ENCODE measurements at regions not wholly inside any gene's neighbourhood (a gene's known extent, or its start where the extent isn't known, plus 50 kb on each side); places are given as distances from the start of the nearest gene placed in this dataset.

DNA sequence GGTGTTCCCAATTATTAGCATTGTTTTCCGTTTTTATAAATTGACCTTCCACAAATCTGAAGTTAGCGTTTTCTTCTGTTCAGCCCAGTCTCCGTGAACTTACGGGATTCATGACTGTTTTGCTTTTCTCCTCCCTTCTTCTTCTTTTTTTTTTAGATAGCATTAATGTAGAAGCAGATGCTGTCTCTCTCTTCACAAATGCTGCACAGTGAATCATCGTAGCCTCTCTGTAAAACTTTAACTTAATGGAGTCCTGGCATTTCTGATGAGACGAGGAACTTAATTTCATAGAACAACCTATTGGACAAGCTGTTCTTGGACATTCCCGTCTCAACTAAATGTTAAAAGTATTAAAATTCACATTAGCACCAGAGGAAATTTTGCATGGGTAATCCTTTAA lies 138.0 kb upstream of the EEF1E1 start:
- H3K9me3 ChIP-seq (ENCODE audit: control insufficient read depth in 1 of 2, insufficient read depth in 1 of 2, low read length in 2 of 2) = no peaks in the 10 kb centered on the region
- Mint-ChIP-seq H3K36me3 (ENCODE audit: low read depth) (no peaks in the 10 kb centered on the region), H3K27ac (no peak overlapping the region), H3K4me1 (ENCODE audit: low read depth) (no peaks in the 10 kb centered on the region), H3K4me3 (no peak overlapping the region), H3K9me3 (no peaks in the 10 kb centered on the region), H3K27me3 (peaks cover 40% of the 10 kb centered on the region)
- H3K36me3 ChIP-seq (ENCODE audit: insufficient read depth, low read length) = no peaks in the 10 kb centered on the region
- CTCF ChIA-PET = no interaction called here
- POLR2A ChIA-PET = no interaction called here
- no peaks in the 10 kb centered on the region for H3K4me1 ChIP-seq (ENCODE audit: insufficient read depth, low read length)
- no peak overlapping the region for H3K27ac ChIP-seq (ENCODE audit: low read depth in 1 of 2, low read length in 2 of 2)
- ATAC-seq (ENCODE audit: poor library complexity) (no peak), DNase-seq (no peak)
- no peaks in the 10 kb centered on the region for H3K27me3 ChIP-seq (ENCODE audit: control insufficient read depth in 1 of 2, insufficient read depth in 2 of 2, low read length in 2 of 2)
- intact Hi-C loops (cut with DNase I, micrococcal nuclease) = no loop called here
- TF ChIP-seq, protein P1, sequence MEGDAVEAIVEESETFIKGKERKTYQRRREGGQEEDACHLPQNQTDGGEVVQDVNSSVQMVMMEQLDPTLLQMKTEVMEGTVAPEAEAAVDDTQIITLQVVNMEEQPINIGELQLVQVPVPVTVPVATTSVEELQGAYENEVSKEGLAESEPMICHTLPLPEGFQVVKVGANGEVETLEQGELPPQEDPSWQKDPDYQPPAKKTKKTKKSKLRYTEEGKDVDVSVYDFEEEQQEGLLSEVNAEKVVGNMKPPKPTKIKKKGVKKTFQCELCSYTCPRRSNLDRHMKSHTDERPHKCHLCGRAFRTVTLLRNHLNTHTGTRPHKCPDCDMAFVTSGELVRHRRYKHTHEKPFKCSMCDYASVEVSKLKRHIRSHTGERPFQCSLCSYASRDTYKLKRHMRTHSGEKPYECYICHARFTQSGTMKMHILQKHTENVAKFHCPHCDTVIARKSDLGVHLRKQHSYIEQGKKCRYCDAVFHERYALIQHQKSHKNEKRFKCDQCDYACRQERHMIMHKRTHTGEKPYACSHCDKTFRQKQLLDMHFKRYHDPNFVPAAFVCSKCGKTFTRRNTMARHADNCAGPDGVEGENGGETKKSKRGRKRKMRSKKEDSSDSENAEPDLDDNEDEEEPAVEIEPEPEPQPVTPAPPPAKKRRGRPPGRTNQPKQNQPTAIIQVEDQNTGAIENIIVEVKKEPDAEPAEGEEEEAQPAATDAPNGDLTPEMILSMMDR (IDR thresholded peaks at IDR 0.05) = no peak
- H3K4me3 ChIP-seq (ENCODE audit: low read length) = no peak overlapping the region

DNA sequence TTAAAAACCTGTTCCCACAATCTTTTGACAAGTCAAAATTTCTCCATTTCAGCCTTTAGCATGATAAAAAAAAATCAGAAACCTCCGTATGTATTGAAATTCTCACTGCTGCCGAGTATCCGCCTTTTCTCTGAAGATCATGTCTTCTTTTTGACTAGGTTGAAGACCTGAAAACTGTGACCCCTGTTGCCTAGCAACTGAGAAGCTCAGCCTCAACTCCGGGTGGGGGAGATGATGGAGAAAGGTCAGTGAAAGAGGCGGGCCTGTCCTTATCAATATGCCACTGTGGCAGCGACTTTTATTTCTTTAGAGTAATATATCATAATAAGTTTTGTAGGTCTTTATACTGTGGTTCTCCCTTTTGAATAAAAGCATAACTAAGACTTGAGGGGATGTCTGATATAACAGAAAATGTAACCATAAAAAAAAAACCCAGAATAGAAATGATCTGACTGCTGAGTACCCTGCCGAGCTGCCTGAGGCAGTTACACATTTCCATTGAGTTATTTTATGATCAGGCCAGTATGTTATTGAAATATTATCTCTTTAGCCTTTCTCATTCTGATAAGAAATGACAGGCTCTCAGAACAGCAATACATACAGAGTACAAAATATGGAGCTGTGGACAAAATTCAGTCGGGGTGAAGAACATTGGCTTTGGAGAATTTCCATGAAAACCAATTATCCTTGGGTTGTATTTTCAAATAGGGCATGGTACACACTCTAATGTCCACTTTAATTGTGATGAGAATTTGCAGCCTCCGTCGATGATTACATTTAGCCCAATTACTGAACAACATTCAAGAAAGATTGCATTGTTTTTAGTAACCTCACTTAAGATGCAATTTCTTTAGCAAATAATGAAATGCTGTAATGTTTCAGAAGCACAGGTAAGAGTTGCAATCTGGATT lies 136.7 kb upstream of the EEF1E1 start:
- Mint-ChIP-seq H3K36me3 (ENCODE audit: low read depth) (no peaks in the 10 kb centered on the region), H3K27me3 (peaks cover 38% of the 10 kb centered on the region), H3K4me1 (ENCODE audit: low read depth) (no peaks in the 10 kb centered on the region), H3K4me3 (no peak overlapping the region), H3K27ac (no peak overlapping the region), H3K9me3 (no peaks in the 10 kb centered on the region)
- DNase-seq (no peak), ATAC-seq (ENCODE audit: poor library complexity) (no peak)
- H3K9me3 ChIP-seq (ENCODE audit: control insufficient read depth in 1 of 2, insufficient read depth in 1 of 2, low read length in 2 of 2) = no peaks in the 10 kb centered on the region
- no peaks in the 10 kb centered on the region for H3K27me3 ChIP-seq (ENCODE audit: control insufficient read depth in 1 of 2, insufficient read depth in 2 of 2, low read length in 2 of 2)
- H3K27ac ChIP-seq (ENCODE audit: low read depth in 1 of 2, low read length in 2 of 2) = no peak overlapping the region
- H3K4me3 ChIP-seq (ENCODE audit: low read length) = no peak overlapping the region
- no peaks in the 10 kb centered on the region for H3K4me1 ChIP-seq (ENCODE audit: insufficient read depth, low read length)
- ChIA-PET POLR2A (no interaction called here), CTCF (no interaction called here)
- H3K36me3 ChIP-seq (ENCODE audit: insufficient read depth, low read length) = no peaks in the 10 kb centered on the region
- intact Hi-C loops (cut with DNase I, micrococcal nuclease) = no loop called here
- TF ChIP-seq, protein P1 (IDR thresholded peaks at IDR 0.05) = no peak

DNA sequence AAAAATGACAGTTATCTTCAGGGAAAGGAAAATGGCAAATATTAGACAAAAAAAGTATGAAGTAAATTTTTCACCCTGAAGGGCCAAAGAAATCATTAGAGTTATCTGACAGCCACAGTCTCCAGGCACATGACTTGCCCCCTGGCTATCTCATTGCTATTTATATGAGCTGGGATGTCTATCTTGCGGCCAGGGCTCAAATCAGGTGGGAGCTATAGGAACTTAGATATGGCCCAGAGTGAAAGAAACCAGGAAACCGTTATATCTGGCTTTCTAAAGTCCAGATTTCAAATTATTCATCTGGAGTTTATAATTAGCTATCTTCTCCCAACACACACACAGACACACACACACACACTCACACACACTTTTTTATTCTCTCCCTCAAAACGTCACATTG lies 135.3 kb upstream of the EEF1E1 start:
- ChIA-PET POLR2A (no interaction called here), CTCF (no interaction called here)
- no peaks in the 10 kb centered on the region for H3K4me1 Mint-ChIP-seq (ENCODE audit: low read depth)
- intact Hi-C loops (cut with DNase I, micrococcal nuclease) = no loop called here
- H3K36me3 ChIP-seq (ENCODE audit: insufficient read depth, low read length) = no peaks in the 10 kb centered on the region
- H3K9me3 Mint-ChIP-seq = no peaks in the 10 kb centered on the region
- TF ChIP-seq, protein P1 (IDR thresholded peaks at IDR 0.05) = no peak
- peaks cover 35% of the 10 kb centered on the region for H3K27me3 Mint-ChIP-seq
- no peak overlapping the region for H3K4me3 Mint-ChIP-seq
- no peaks in the 10 kb centered on the region for H3K4me1 ChIP-seq (ENCODE audit: insufficient read depth, low read length)
- H3K27me3 ChIP-seq (ENCODE audit: control insufficient read depth in 1 of 2, insufficient read depth in 2 of 2, low read length in 2 of 2) = no peaks in the 10 kb centered on the region
- H3K9me3 ChIP-seq (ENCODE audit: control insufficient read depth in 1 of 2, insufficient read depth in 1 of 2, low read length in 2 of 2) = no peaks in the 10 kb centered on the region
- H3K36me3 Mint-ChIP-seq (ENCODE audit: low read depth) = no peaks in the 10 kb centered on the region
- ATAC-seq (ENCODE audit: poor library complexity) (no peak), DNase-seq (no peak)
- H3K4me3 ChIP-seq (ENCODE audit: low read length) = no peak overlapping the region
- H3K27ac ChIP-seq (ENCODE audit: low read depth in 1 of 2, low read length in 2 of 2) = no peak overlapping the region
- H3K27ac Mint-ChIP-seq = no peak overlapping the region

All from CD4-positive, alpha-beta T cell (primary cell).